ENCODE measurements at regions not wholly inside any gene's neighbourhood (a gene's known extent, or its start where the extent isn't known, plus 50 kb on each side); places are given as distances from the start of the nearest gene placed in this dataset.

DNA sequence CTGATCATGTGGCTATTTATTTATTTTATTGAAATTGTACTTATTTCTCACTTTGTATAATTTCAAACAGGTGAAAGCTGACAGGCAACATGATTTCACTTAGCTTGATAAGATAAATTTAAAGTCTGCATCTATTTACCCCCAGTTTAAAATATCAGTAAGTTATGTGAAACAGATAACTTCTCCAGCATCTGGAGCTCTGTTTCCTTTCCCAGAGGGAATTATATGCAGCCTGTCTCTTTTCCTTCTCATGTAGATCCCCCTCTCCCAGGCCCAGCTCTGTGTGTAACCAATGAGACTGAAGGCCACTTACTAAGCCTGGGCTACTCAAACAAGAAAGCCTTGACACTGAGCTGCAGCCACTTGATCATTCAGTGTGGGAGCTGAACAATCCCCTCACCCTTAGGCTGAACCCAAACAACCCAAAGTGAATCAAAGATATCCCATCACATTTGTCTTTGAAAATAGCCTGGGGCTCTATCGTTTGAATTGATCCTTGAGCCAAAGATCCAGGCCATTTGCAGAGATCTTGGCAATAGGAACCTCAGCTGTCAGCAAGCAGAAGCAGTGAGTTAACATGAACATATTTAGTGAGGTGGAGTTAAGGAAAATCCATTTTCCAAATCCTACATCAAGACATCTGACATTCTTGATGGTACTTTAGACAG is 383.9 kb downstream of the TGFB2 start:
- CTCF ChIA-PET = no interaction called here
- H3K27me3 ChIP-seq (replicated peaks; ENCODE audit: control insufficient read depth, insufficient read depth, low read length) = no peaks in the 10 kb centered on the region
- Mint-ChIP-seq H3K27me3 (ENCODE audit: insufficient read depth, unreplicated experiment) (no peaks in the 10 kb centered on the region), H3K27ac (ENCODE audit: unreplicated experiment) (no peak overlapping the region), H3K9me3 (ENCODE audit: unreplicated experiment) (peaks cover 17% of the 10 kb centered on the region), H3K36me3 (ENCODE audit: insufficient read depth, unreplicated experiment) (no peaks in the 10 kb centered on the region), H3K4me1 (ENCODE audit: low read depth, unreplicated experiment) (no peaks in the 10 kb centered on the region), H3K4me3 (ENCODE audit: unreplicated experiment) (no peak overlapping the region)
- no peaks in the 10 kb centered on the region for H3K36me3 ChIP-seq (ENCODE audit: control insufficient read depth, insufficient read depth, low read length)
- intact Hi-C loops (cut with micrococcal nuclease; ENCODE audit: unreplicated experiment) = no loop called here
- no TSS peak for BruUV-seq (replicated peaks)
- H3K4me1 ChIP-seq = no peaks in the 10 kb centered on the region
- H3K4me3 ChIP-seq (ENCODE audit: low read depth, low read length) = no peak overlapping the region
- no peak for DNase-seq
- POLR2A ChIA-PET = no interaction called here
- TF ChIP-seq, protein P1, sequence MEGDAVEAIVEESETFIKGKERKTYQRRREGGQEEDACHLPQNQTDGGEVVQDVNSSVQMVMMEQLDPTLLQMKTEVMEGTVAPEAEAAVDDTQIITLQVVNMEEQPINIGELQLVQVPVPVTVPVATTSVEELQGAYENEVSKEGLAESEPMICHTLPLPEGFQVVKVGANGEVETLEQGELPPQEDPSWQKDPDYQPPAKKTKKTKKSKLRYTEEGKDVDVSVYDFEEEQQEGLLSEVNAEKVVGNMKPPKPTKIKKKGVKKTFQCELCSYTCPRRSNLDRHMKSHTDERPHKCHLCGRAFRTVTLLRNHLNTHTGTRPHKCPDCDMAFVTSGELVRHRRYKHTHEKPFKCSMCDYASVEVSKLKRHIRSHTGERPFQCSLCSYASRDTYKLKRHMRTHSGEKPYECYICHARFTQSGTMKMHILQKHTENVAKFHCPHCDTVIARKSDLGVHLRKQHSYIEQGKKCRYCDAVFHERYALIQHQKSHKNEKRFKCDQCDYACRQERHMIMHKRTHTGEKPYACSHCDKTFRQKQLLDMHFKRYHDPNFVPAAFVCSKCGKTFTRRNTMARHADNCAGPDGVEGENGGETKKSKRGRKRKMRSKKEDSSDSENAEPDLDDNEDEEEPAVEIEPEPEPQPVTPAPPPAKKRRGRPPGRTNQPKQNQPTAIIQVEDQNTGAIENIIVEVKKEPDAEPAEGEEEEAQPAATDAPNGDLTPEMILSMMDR (IDR thresholded peaks at IDR 0.05; ENCODE audit: insufficient read depth in 1 of 2, low read depth in 1 of 2, low read length in 1 of 2, severe bottlenecking in 1 of 2, unreplicated experiment in 1 of 2) = no peak
- peaks cover 5% of the 10 kb centered on the region; the same call in 1 of the 2 replicates for H3K9me3 ChIP-seq

DNA sequence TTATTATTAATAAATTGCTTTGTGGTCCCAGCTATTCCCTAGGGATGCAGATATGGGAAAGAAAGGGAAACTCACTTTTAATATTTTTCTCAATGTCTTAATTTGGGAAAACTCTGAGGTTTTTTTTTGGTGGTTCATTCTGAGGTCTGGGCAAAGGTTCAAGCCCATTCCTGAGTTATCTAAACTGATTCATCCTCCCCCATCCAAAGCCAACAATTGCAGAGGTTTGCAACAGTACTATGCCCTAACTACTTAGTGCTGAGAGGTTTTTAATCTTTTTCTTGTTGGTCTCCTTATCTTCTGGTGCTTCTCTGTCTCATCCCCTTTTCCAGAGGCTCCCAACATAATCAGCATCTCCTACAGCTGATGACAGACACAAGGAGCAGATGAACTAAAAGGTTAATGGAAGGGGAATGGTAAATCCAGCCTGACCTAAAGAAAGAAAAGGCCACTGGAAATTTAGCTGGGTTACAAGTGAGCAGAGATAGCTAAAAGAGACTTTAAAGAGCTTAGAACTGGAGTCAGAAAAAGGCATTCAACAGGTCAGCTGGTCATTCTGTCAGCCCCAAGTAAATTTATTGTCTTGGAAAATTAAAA is 390.4 kb downstream of the TGFB2 start:
- H3K36me3 ChIP-seq (ENCODE audit: control insufficient read depth, insufficient read depth, low read length) = no peaks in the 10 kb centered on the region
- Mint-ChIP-seq H3K27me3 (ENCODE audit: insufficient read depth, unreplicated experiment) (no peaks in the 10 kb centered on the region), H3K27ac (ENCODE audit: unreplicated experiment) (no peak overlapping the region), H3K36me3 (ENCODE audit: insufficient read depth, unreplicated experiment) (no peaks in the 10 kb centered on the region), H3K4me3 (ENCODE audit: unreplicated experiment) (no peak overlapping the region), H3K9me3 (ENCODE audit: unreplicated experiment) (peaks cover 17% of the 10 kb centered on the region), H3K4me1 (ENCODE audit: low read depth, unreplicated experiment) (peaks cover 6% of the 10 kb centered on the region)
- intact Hi-C loops (cut with micrococcal nuclease; ENCODE audit: unreplicated experiment) = no loop called here
- H3K4me1 ChIP-seq = peaks cover 14% of the 10 kb centered on the region
- TF ChIP-seq, protein P1 (IDR thresholded peaks at IDR 0.05; ENCODE audit: insufficient read depth in 1 of 2, low read depth in 1 of 2, low read length in 1 of 2, severe bottlenecking in 1 of 2, unreplicated experiment in 1 of 2) = no peak
- no TSS peak for BruUV-seq (replicated peaks)
- ChIA-PET POLR2A (no interaction called here), CTCF (no interaction called here)
- H3K27me3 ChIP-seq (replicated peaks; ENCODE audit: control insufficient read depth, insufficient read depth, low read length) = no peaks in the 10 kb centered on the region
- no peak for DNase-seq
- H3K9me3 ChIP-seq = peaks cover 5% of the 10 kb centered on the region; the same call in 1 of the 2 replicates
- H3K4me3 ChIP-seq (ENCODE audit: low read depth, low read length) = no peak overlapping the region

DNA sequence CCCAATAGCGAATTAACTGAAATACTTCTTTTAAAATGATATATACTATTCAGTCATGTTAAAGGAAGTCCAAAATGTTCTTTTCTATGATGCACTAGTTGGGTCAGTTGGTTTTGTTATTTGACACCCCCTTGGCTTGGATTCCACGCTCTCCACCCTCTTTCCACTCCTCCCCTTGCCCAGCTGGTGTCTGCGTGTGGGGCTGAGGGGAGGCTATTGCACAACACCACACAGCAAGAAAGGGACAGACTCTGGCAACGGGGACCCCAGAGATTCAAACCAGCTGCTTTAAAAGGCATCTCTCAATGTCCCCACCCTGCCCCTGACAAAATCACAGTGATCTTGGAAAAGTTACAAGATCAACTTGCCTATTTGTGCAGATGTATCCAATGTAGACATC is 394.3 kb downstream of the TGFB2 start:
- TF ChIP-seq, protein P1 (IDR thresholded peaks at IDR 0.05; ENCODE audit: insufficient read depth in 1 of 2, low read depth in 1 of 2, low read length in 1 of 2, severe bottlenecking in 1 of 2, unreplicated experiment in 1 of 2) = no peak
- Mint-ChIP-seq H3K36me3 (ENCODE audit: insufficient read depth, unreplicated experiment) (no peaks in the 10 kb centered on the region), H3K27me3 (ENCODE audit: insufficient read depth, unreplicated experiment) (no peaks in the 10 kb centered on the region), H3K4me1 (ENCODE audit: low read depth, unreplicated experiment) (peaks cover 6% of the 10 kb centered on the region), H3K4me3 (ENCODE audit: unreplicated experiment) (no peak overlapping the region), H3K9me3 (ENCODE audit: unreplicated experiment) (peaks cover 3% of the 10 kb centered on the region), H3K27ac (ENCODE audit: unreplicated experiment) (no peak overlapping the region)
- ChIA-PET POLR2A (no interaction called here), CTCF (no interaction called here)
- intact Hi-C loops (cut with micrococcal nuclease; ENCODE audit: unreplicated experiment) = no loop called here
- no peaks in the 10 kb centered on the region for H3K9me3 ChIP-seq
- H3K27me3 ChIP-seq (replicated peaks; ENCODE audit: control insufficient read depth, insufficient read depth, low read length) = no peaks in the 10 kb centered on the region
- H3K4me3 ChIP-seq (ENCODE audit: low read depth, low read length) = no peak overlapping the region
- H3K36me3 ChIP-seq (ENCODE audit: control insufficient read depth, insufficient read depth, low read length) = no peaks in the 10 kb centered on the region
- BruUV-seq (replicated peaks) = no TSS peak
- H3K4me1 ChIP-seq = peaks cover 14% of the 10 kb centered on the region
- DNase-seq = no peak
